Superior temporal gyrus (tissue), 1 donor: ENCODE measurements at regions not wholly inside any gene's neighbourhood (a gene's known extent, or its start where the extent isn't known, plus 50 kb on each side); places are given as distances from the start of the nearest gene placed in this dataset.
"Not testable (repeated sequence)": the region's sequence is repeated elsewhere in the genome, so short reads cannot be mapped to it uniquely, and the experiment has no call there.

Experiments used
- DNase-seq: peaks from one replicate; pipeline ENCODE4 v3.0.0-alpha.2; 2016; ENCODE audit errors: extremely low spot score

DNA sequence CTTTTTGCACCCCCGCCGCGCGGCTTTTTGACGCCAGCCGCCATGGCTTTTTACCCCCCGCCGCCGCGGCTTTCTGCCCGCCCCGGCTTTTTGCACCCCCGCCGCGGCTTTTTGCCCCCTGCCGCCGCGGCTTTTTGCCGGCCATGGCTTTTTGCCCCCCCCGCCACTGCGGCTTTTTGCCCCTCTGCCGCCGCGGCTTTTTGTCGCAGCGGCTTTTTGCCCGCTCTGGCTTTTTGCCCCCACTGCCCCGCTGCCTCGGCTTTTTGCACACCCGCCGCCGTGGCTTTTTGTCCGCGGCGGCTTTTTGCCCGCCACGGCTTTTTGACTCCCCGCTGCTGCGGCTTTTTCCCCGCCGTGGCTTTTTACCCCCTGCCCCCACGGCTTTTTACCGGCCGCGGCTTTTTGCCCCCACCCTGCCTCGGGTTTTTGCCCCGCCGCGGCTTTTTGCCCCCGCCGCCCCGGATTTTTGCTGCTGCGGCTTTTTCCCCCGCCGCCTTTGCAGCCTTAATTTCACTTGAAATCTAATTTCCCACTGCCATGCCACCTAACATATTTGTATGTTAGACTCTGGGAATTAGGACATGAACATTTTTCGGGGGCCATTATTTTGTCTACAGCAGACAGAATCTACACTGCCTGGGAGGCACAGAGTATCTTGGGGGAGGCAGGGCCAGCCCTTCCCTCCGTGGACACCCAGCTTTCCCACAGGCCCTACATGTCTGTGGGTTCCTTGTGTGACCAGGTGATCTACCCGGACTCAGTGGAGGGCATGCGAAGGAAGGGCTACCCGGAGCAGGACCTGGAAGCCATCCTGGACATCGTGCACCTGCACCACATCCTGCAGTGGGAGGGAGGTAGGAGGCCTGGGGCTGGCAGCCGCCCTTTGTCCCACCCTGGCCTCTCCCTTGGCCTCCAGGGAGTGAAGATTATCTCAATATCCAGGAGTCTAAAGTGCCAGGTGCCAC is 3031.0 kb upstream of the TEKT4 start:
- DNase-seq = no peak

GRCh38 chr2:91842264-91842663 is 3029.0 kb upstream of the TEKT4 start:
- DNase-seq = not testable (repeated sequence)

DNA sequence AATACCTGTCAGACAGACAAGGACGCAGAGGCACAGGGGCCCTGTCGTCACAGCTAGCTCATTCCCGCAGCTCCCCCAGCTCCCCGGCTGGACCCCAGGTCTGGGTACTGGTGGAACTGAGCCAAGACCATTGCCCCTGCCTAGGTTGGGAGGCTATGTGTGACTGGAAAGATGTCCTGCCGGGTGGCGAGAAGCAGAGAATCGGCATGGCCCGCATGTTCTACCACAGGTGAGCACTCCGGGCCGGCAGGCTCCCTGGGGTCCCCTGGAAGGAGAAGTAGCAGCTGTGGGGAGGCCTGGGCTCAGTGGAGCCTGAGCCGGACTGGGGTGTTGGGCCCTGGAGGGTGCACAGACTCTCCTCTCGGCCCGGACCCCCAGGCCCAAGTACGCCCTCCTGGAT is 3028.3 kb upstream of the TEKT4 start:
- not testable (repeated sequence) for DNase-seq

GRCh38 chr2:91843723-91844450 is 3027.3 kb upstream of the TEKT4 start:
- not testable (repeated sequence) for DNase-seq

GRCh38 chr2:91844451-91844825 is 3026.8 kb upstream of the TEKT4 start:
- not testable (repeated sequence) for DNase-seq

- DNase-seq = not testable (repeated sequence)
These were observed 3024.8 kb upstream of the TEKT4 start for GRCh38 chr2:91846388-91846787.

- not testable (repeated sequence) for DNase-seq
These were observed 3019.4 kb upstream of the TEKT4 start for GRCh38 chr2:91851689-91852420.

DNA sequence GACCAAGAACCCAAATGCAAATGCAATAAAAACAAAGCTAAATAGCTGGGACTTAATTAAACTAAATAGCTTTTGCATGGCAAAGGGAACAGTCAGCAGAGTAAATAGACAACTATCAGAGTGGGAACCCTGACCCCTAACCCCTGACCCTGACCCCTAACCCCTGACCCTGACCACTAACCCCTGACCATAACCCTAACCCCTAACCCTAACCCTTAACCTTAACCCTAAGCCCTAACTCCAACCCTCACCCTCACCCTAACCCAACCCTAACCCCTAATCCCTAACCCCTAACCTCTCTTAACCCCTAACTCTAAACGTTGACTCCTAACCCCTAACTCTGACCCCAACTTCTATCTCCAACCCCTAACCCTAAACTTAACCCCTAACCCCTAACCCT is 3014.3 kb upstream of the TEKT4 start:
- DNase-seq = not testable (repeated sequence)

DNA sequence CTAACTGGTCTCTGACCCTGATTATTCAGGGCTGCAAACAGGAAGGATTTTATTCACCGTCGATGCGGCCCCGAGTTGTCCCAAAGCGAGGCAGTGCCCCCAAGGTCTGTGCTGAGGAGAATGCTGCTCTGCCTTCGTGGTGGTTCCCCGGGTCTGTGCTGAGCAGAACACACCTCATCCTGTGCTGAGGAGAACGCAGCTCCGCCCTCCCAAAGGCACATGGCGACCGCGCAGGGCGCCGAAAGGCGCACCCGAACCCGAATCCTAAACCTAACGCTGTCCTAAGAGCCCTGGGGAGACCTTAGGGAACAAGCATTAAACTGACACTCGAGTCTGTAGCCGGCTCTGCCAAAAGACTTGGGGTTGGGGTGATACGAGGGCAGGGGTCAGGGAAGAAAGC is 3013.5 kb upstream of the TEKT4 start:
- DNase-seq = not testable (repeated sequence)

DNA sequence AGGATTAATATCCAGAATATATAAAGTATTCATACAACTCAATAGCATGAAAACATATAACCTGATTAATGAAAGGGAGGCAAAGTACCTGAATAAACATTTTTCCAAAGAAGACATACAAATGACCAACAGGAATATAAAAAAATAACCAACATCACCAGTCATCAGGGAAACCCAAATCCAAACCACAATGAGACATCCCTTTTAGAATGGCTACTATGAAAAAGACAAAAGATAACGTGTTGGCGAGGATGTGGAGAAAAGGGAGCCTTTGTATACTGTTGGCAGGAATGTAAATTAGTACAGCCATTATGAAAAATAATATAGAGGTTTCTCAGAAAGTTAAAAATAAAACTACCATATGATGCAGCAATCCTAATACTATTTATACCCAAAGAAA is 2999.5 kb upstream of the TEKT4 start:
- DNase-seq = not testable (repeated sequence)

GRCh38 chr2:91873416-91873815 is 2997.8 kb upstream of the TEKT4 start:
- DNase-seq = not testable (repeated sequence)

GRCh38 chr2:91877658-91878210 is 2993.5 kb upstream of the TEKT4 start:
- not testable (repeated sequence) for DNase-seq

GRCh38 chr2:91895091-91895490 is 2976.1 kb upstream of the TEKT4 start:
- not testable (repeated sequence) for DNase-seq

DNA sequence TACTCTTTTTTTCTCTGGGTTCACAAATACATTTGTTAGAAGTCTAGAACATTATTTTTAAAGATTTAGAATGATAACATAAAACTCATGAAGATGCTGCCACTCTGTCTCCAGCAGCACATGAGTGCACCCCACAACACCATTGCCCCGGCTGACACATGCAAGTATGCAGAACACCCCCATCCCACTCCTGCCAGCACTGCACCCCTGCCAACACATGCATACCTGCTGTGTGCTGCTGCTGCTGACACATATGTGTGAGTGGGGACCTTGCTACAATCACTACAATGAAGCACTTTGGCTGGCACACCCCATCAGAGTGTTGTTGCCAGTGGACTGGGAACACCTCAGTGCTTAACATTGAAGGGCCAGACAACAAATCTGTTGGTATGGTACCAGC is 2953.6 kb upstream of the TEKT4 start:
- not testable (repeated sequence) for DNase-seq
